IMR-90 (cell line): ENCODE measurements at regions not wholly inside any gene's neighbourhood (a gene's known extent, or its start where the extent isn't known, plus 50 kb on each side); places are given as distances from the start of the nearest gene placed in this dataset.

Source experiments
- ATAC-seq: fragments of 200-7000 bp; cut with Tn5 transposase; 2 replicates; pipeline ENCODE4 v1.9.1; 2020; ENCODE audit warnings: low read depth, mild to moderate bottlenecking, moderate library complexity
- BruUV-seq: library from RNA; stranded (reverse); fragments of 400-500 nt; replicated peaks from 2 replicates; lab custom pipeline; 2021; lab: Mats Ljungman, UMichigan
- CTCF ChIA-PET: fragments of 300-600 bp; formaldehyde crosslinking; extraction: SDS; loops from one replicate; lab custom pipeline; 2021; ENCODE audit warnings: antibody characterized with exemption; lab: Yijun Ruan, JAX
- POLR2A ChIA-PET: fragments of 300-600 bp; sonication (Branson Sonifier 250); formaldehyde crosslinking; loops from one replicate; lab custom pipeline; 2022; ENCODE audit warnings: antibody characterized with exemption; ENCODE audit not compliant: unreplicated experiment; lab: Charles Lee
- DNase-seq: peaks from one replicate; pipeline ENCODE4 v3.0.0; 2013
- H2AFZ ChIP-seq: replicated peaks from 2 replicates; pipeline ENCODE3; 2013; ENCODE audit warnings: low read length, mild to moderate bottlenecking; ENCODE audit not compliant: poor library complexity
- H2AK5ac ChIP-seq: 2 replicates; pipeline ENCODE4 v1.6.1; 2013; ENCODE audit warnings: low read depth, low read length, inconsistent platforms
- H2AK9ac ChIP-seq: replicated peaks from 2 replicates; pipeline ENCODE3; 2013; ENCODE audit warnings: mild to moderate bottlenecking, low read depth, low read length, moderate library complexity; ENCODE audit not compliant: poor library complexity
- H2BK120ac ChIP-seq: 2 replicates; pipeline ENCODE4 v1.6.1; 2013; ENCODE audit warnings: low read depth, low read length, inconsistent platforms
- H2BK15ac ChIP-seq: 3 replicates; pipeline ENCODE4 v1.6.1; 2013; ENCODE audit warnings: low read depth, low read length, inconsistent platforms
- H2BK20ac ChIP-seq: 2 replicates; pipeline ENCODE4 v1.6.1; 2013; ENCODE audit warnings: low read depth, mild to moderate bottlenecking, inconsistent platforms, low read length, moderate library complexity
- H2BK5ac ChIP-seq: 2 replicates; pipeline ENCODE4 v1.6.1; 2013; ENCODE audit warnings: mild to moderate bottlenecking, low read depth, low read length, inconsistent platforms; ENCODE audit not compliant: poor library complexity, severe bottlenecking
- H3K14ac ChIP-seq: replicated peaks from 2 replicates; pipeline ENCODE4 v1.6.1; 2013; ENCODE audit warnings: low read depth, low read length, inconsistent platforms
- H3K18ac ChIP-seq: 2 replicates; pipeline ENCODE4 v1.6.1; 2013; ENCODE audit warnings: low read depth, low read length, control low read depth
- H3K23ac ChIP-seq: 2 replicates; pipeline ENCODE4 v1.6.1; 2013; ENCODE audit warnings: low read depth, low read length, inconsistent platforms
- H3K27ac ChIP-seq: 2 replicates; pipeline ENCODE4 v1.5.1; 2013; ENCODE audit warnings: mild to moderate bottlenecking, control low read depth, low read length; ENCODE audit not compliant: insufficient read depth
- H3K27me3 ChIP-seq: 2 replicates; pipeline ENCODE4 v1.6.1; 2013; ENCODE audit warnings: low read length; ENCODE audit not compliant: control insufficient read depth, insufficient read depth
- H3K36me3 ChIP-seq: 2 replicates; pipeline ENCODE4 v1.6.1; 2013; ENCODE audit warnings: low read length, mixed read lengths; ENCODE audit not compliant: control insufficient read depth, insufficient read depth
- H3K4ac ChIP-seq: 2 replicates; pipeline ENCODE4 v1.6.1; 2013; ENCODE audit warnings: low read depth, low read length, inconsistent platforms
- H3K4me1 ChIP-seq: 2 replicates; pipeline ENCODE4 v1.6.1; 2013; ENCODE audit warnings: low read length, mixed read lengths; ENCODE audit not compliant: control insufficient read depth, insufficient read depth
- H3K4me2 ChIP-seq: 2 replicates; pipeline ENCODE4 v1.6.1; 2013; ENCODE audit warnings: low read depth, mild to moderate bottlenecking, control low read depth, low read length, moderate library complexity
- H3K4me3 ChIP-seq: 2 replicates; pipeline ENCODE4 v1.5.1; 2013; ENCODE audit warnings: low read depth, mild to moderate bottlenecking, control low read depth, low read length, moderate library complexity; ENCODE audit not compliant: insufficient read depth
- H3K56ac ChIP-seq: 2 replicates; pipeline ENCODE4 v1.6.1; 2013; ENCODE audit warnings: low read length, inconsistent platforms; ENCODE audit not compliant: insufficient read depth; ENCODE audit errors: extremely low read depth
- H3K79me1 ChIP-seq, 2 experiments: 2 replicates each; pipeline ENCODE4 v1.6.1; 2013; ENCODE audit warnings: low read length in 2 of 2, inconsistent platforms in 1 of 2, low read depth in 1 of 2
- H3K9ac ChIP-seq: 2 replicates; pipeline ENCODE4 v1.6.1; 2013; ENCODE audit warnings: low read depth, low read length, control low read depth
- H3K9me1 ChIP-seq: 2 replicates; pipeline ENCODE4 v1.6.1; 2013; ENCODE audit warnings: low read length, inconsistent platforms; ENCODE audit not compliant: insufficient read depth
- H3K9me3 ChIP-seq: 2 replicates; pipeline ENCODE4 v1.6.1; 2013; ENCODE audit warnings: low read length; ENCODE audit not compliant: control insufficient read depth, insufficient read depth
- H4K20me1 ChIP-seq: 2 replicates; pipeline ENCODE4 v1.6.1; 2013; ENCODE audit warnings: low read length, inconsistent platforms; ENCODE audit not compliant: insufficient read depth
- H4K5ac ChIP-seq: 2 replicates; pipeline ENCODE4 v1.6.1; 2013; ENCODE audit warnings: mild to moderate bottlenecking, low read depth, low read length, control low read depth
- H4K8ac ChIP-seq, 2 experiments: 2 replicates each; pipeline ENCODE4 v1.6.1; 2013; ENCODE audit warnings: low read depth in 2 of 2, low read length in 2 of 2, control low read depth in 1 of 2, inconsistent platforms in 1 of 2
- H4K91ac ChIP-seq: 2 replicates; pipeline ENCODE4 v1.6.1; 2013; ENCODE audit warnings: low read depth, low read length, inconsistent platforms; ENCODE audit not compliant: insufficient read depth
- BHLHE40 ChIP-seq: fragments of 150-350 bp; IDR thresholded peaks from 2 replicates; pipeline ENCODE4 v1.6.1; 2016; ENCODE audit warnings: mild to moderate bottlenecking, low read depth, low read length
- CEBPB ChIP-seq: IDR thresholded peaks from 2 replicates; pipeline ENCODE4 v1.6.1; 2012; ENCODE audit warnings: low read depth, low read length, improper control_type of control experiment
- CHD1 ChIP-seq: IDR thresholded peaks from 2 replicates; pipeline ENCODE4 v1.6.1; 2012; ENCODE audit warnings: low read depth, low read length, improper control_type of control experiment
- FOS ChIP-seq: fragments of 150-350 bp; IDR thresholded peaks from 2 replicates; pipeline ENCODE4 v1.6.1; 2016; ENCODE audit warnings: low read depth, low read length
- MAFK ChIP-seq: IDR thresholded peaks from 2 replicates; pipeline ENCODE4 v1.6.1; 2012; ENCODE audit warnings: low read depth, low read length, improper control_type of control experiment
- MAZ ChIP-seq: IDR thresholded peaks from 2 replicates; pipeline ENCODE4 v1.6.1; 2012; ENCODE audit warnings: low read depth, mild to moderate bottlenecking, low read length, improper control_type of control experiment, moderate library complexity, borderline replicate concordance
- MXI1 ChIP-seq: IDR thresholded peaks from 2 replicates; pipeline ENCODE4 v1.6.1; 2012; ENCODE audit warnings: low read depth, mild to moderate bottlenecking, low read length, moderate library complexity, borderline replicate concordance
- NFE2L2 ChIP-seq: fragments of 150-350 bp; IDR thresholded peaks from 2 replicates; pipeline ENCODE4 v1.6.1; 2016; ENCODE audit warnings: low read depth, mild to moderate bottlenecking, low read length
- POLR2A ChIP-seq: IDR thresholded peaks from 2 replicates; pipeline ENCODE4 v1.6.1; 2012; ENCODE audit warnings: mild to moderate bottlenecking, low read depth, low read length
- RAD21 ChIP-seq: IDR thresholded peaks from 2 replicates; pipeline ENCODE4 v1.6.1; 2012; ENCODE audit warnings: low read length, improper control_type of control experiment
- RCOR1 ChIP-seq: IDR thresholded peaks from 2 replicates; pipeline ENCODE4 v1.6.1; 2012; ENCODE audit warnings: mild to moderate bottlenecking, low read length, improper control_type of control experiment; ENCODE audit not compliant: insufficient replicate concordance
- RFX5 ChIP-seq: IDR thresholded peaks from 2 replicates; pipeline ENCODE4 v1.8.0; 2012; ENCODE audit warnings: low read depth, mild to moderate bottlenecking, low read length, moderate library complexity
- SMC3 ChIP-seq: fragments of 150-350 bp; IDR thresholded peaks from 2 replicates; pipeline ENCODE4 v1.6.1; 2016; ENCODE audit warnings: low read depth, mild to moderate bottlenecking, antibody characterized with exemption, low read length, moderate library complexity
- WGBS, 2 experiments: methylation state at CpG; one replicate each; pipeline versions ENCODE4 v1.1.5 to v1.1.7; 2013; ENCODE audit warnings: missing lambda C conversion rate in 2 of 2; ENCODE audit not compliant: insufficient read length in 1 of 2; ENCODE audit errors: extremely low coverage in 2 of 2; 5-methylcytosine and 5-hydroxymethylcytosine counted together
- dilution Hi-C: fragments of 300-500 bp; cut with HindIII; formaldehyde crosslinking; loops from one replicate; pipeline ENCODE4 v1.14.3; 2018; ENCODE audit warnings: low sequenced_read_pairs; ENCODE audit not compliant: unreplicated experiment
- in situ Hi-C: fragments of 300-500 bp; cut with MboI; formaldehyde crosslinking; loops from 3 replicates; pipeline ENCODE4 v1.14.3; 2019; ENCODE audit warnings: low sequenced_read_pairs, inconsistent platforms, mixed read lengths
- intact Hi-C: fragments of 100-400 bp; cut with micrococcal nuclease; formaldehyde crosslinking; loops from 2 replicates; pipeline ENCODE4 v1.10.0; 2022
- TF ChIP-seq, protein P1 (sequence below): fragments of 150-350 bp; IDR thresholded peaks from 2 replicates; pipeline ENCODE4 v1.6.1; 2017; ENCODE audit warnings: mild to moderate bottlenecking, antibody characterized with exemption, low read length, low read depth
- TF ChIP-seq, protein P2 (sequence below): conservative IDR thresholded peaks from 2 replicates; pipeline ENCODE4 v1.5.1; 2012; ENCODE audit warnings: mild to moderate bottlenecking, low read depth, low read length, improper control_type of control experiment
- TF ChIP-seq, protein P3 (sequence below): fragments of 150-350 bp; IDR thresholded peaks from 2 replicates; pipeline ENCODE4 v1.6.1; 2016; ENCODE audit warnings: low read depth, mild to moderate bottlenecking, low read length, moderate library complexity, borderline replicate concordance

DNA sequence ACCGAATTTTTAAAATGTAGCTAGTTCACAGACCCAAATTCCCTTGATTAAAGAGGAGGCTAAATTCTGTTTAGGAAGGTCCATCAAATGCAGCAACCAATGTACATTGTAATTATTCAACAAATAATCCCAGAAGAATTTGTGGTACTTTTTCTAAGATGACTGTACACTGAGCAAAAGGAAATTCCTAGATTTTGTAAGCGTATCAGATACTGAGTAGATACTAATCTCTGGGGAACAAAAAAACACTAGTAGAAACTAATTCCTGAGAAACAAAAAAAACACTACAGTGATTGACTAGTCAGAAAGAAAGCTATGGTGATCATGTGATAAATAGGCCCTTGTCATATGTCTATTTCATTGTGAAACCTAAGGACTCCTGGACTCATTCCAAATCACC, 246.1 kb downstream of the PCDH17 start:
- Histone ChIP-seq H3K27ac (no peak overlapping the region), H2BK5ac (no peak overlapping the region), H4K5ac (no peak overlapping the region), H4K20me1 (no peaks in the 10 kb centered on the region), H3K4me3 (no peak overlapping the region), H3K56ac (no peak overlapping the region), H3K9ac (no peak overlapping the region), H3K18ac (no peak overlapping the region), H3K14ac (no peak overlapping the region), H3K4me2 (no peak overlapping the region), H2AK5ac (no peak overlapping the region), H2BK120ac (no peak overlapping the region), H3K23ac (no peak overlapping the region), H3K36me3 (no peaks in the 10 kb centered on the region), H3K4ac (no peak overlapping the region), H4K8ac (no peak overlapping the region), H2AK9ac (no peak overlapping the region), H2BK15ac (no peak overlapping the region), H2BK20ac (no peak overlapping the region), H2AFZ (no peak overlapping the region), H3K9me3 (no peaks in the 10 kb centered on the region), H4K91ac (no peak overlapping the region), H3K27me3 (no peaks in the 10 kb centered on the region), H3K9me1 (no peaks in the 10 kb centered on the region), H3K79me1 (no peaks in the 10 kb centered on the region), H3K4me1 (no peaks in the 10 kb centered on the region)
- intact Hi-C loops: no loop called here
- BruUV-seq: no TSS peak
- TF ChIP-seq RFX5: no peak
- TF ChIP-seq, protein P1, sequence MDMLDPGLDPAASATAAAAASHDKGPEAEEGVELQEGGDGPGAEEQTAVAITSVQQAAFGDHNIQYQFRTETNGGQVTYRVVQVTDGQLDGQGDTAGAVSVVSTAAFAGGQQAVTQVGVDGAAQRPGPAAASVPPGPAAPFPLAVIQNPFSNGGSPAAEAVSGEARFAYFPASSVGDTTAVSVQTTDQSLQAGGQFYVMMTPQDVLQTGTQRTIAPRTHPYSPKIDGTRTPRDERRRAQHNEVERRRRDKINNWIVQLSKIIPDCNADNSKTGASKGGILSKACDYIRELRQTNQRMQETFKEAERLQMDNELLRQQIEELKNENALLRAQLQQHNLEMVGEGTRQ: no peak
- TF ChIP-seq, protein P2, sequence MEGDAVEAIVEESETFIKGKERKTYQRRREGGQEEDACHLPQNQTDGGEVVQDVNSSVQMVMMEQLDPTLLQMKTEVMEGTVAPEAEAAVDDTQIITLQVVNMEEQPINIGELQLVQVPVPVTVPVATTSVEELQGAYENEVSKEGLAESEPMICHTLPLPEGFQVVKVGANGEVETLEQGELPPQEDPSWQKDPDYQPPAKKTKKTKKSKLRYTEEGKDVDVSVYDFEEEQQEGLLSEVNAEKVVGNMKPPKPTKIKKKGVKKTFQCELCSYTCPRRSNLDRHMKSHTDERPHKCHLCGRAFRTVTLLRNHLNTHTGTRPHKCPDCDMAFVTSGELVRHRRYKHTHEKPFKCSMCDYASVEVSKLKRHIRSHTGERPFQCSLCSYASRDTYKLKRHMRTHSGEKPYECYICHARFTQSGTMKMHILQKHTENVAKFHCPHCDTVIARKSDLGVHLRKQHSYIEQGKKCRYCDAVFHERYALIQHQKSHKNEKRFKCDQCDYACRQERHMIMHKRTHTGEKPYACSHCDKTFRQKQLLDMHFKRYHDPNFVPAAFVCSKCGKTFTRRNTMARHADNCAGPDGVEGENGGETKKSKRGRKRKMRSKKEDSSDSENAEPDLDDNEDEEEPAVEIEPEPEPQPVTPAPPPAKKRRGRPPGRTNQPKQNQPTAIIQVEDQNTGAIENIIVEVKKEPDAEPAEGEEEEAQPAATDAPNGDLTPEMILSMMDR: no peak
- TF ChIP-seq FOS: no peak
- no peak for TF ChIP-seq MAZ
- no peak for TF ChIP-seq SMC3
- TF ChIP-seq POLR2A: no peak
- no peak for TF ChIP-seq BHLHE40
- TF ChIP-seq RCOR1: no peak
- TF ChIP-seq RAD21: no peak
- no peak for TF ChIP-seq MXI1
- TF ChIP-seq MAFK: no peak
- no peak for TF ChIP-seq CEBPB
- TF ChIP-seq, protein P3, sequence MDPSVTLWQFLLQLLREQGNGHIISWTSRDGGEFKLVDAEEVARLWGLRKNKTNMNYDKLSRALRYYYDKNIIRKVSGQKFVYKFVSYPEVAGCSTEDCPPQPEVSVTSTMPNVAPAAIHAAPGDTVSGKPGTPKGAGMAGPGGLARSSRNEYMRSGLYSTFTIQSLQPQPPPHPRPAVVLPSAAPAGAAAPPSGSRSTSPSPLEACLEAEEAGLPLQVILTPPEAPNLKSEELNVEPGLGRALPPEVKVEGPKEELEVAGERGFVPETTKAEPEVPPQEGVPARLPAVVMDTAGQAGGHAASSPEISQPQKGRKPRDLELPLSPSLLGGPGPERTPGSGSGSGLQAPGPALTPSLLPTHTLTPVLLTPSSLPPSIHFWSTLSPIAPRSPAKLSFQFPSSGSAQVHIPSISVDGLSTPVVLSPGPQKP: no peak
- no peak for TF ChIP-seq CHD1
- no peak for TF ChIP-seq NFE2L2
- in situ Hi-C loops: no loop called here
- CTCF ChIA-PET: no interaction called here
- WGBS, 2 experiments: no CpG with 5 or more reads among the region's 2 CpGs
- POLR2A ChIA-PET: no interaction called here
- DNase-seq (no peak), ATAC-seq (no peak)
- dilution Hi-C loops: no loop called here
